GM23338 (cell line): ENCODE measurements at regions not wholly inside any gene's neighbourhood (a gene's known extent, or its start where the extent isn't known, plus 50 kb on each side); places are given as distances from the start of the nearest gene placed in this dataset.

Experiments used
- CREB1 ChIP-seq: fragments of 250-450 bp; sonication (Bioruptor Pico); IDR thresholded peaks from 2 replicates; pipeline ENCODE4 v1.5.0; 2020; ENCODE audit warnings: low read depth, mild to moderate bottlenecking, moderate library complexity
- CTCF ChIP-seq, 2 experiments: fragments of 200-600 bp in 1 of 2; sonication (generic) in 1 of 2; conservative IDR thresholded peaks; 2 replicates each; pipeline versions ENCODE4 v1.5.1 to v1.6.1; 2016 to 2017; ENCODE audit warnings: antibody characterized with exemption in 2 of 2, low read depth in 2 of 2, mild to moderate bottlenecking in 2 of 2, moderate library complexity in 1 of 2
- POLR2AphosphoS5 ChIP-seq: IDR thresholded peaks from 2 replicates; pipeline ENCODE4 v1.6.1; 2016; ENCODE audit warnings: antibody characterized with exemption, low read depth

- TF ChIP-seq CTCF (conservative IDR thresholded peaks at IDR 0.05; ENCODE audit: low read depth in 2 of 2): no peak
- no peak for TF ChIP-seq CREB1 (CRISPR knock-in tag)
- TF ChIP-seq POLR2AphosphoS5: no peak
These were observed 199.6 kb upstream of the LRP1B start for GRCh38 chr2:142330458-142330857.
